SU-DHL-6 (cell line): ENCODE measurements at regions not wholly inside any gene's neighbourhood (a gene's known extent, or its start where the extent isn't known, plus 50 kb on each side); places are given as distances from the start of the nearest gene placed in this dataset.

Experiments
- H2AFZ ChIP-seq: fragments of 200-600 bp; sonication (generic); 2 replicates; pipeline ENCODE4 v1.6.1; 2014; ENCODE audit warnings: low read depth, mild to moderate bottlenecking, moderate library complexity, mixed read lengths, antibody characterized with exemption, low read length; ENCODE audit not compliant: severe bottlenecking
- H3F3A ChIP-seq: fragments of 200-600 bp; shearing (Covaris generic); 2 replicates; pipeline ENCODE4 v1.6.0; 2016; ENCODE audit warnings: antibody characterized with exemption, mild to moderate bottlenecking; ENCODE audit not compliant: insufficient read depth
- H3K27ac ChIP-seq: fragments of 200-600 bp; sonication (generic); 2 replicates; pipeline ENCODE4 v1.5.1; 2016; ENCODE audit warnings: low read depth, mild to moderate bottlenecking, low read length, moderate library complexity, mixed read lengths
- H3K27me3 ChIP-seq: fragments of 200-600 bp; sonication (generic), shearing (Covaris generic); 2 replicates; pipeline ENCODE4 v1.6.0; 2014; ENCODE audit warnings: mild to moderate bottlenecking, low read length
- H3K36me3 ChIP-seq: fragments of 200-600 bp; sonication (generic); 2 replicates; pipeline ENCODE4 v1.6.1; 2014; ENCODE audit warnings: mild to moderate bottlenecking, low read length, mixed read lengths
- H3K4me2 ChIP-seq: fragments of 300-600, 200-600 bp; shearing (Covaris generic), sonication (generic); 2 replicates; pipeline ENCODE4 v1.6.0; 2014; ENCODE audit warnings: low read length, low read depth, mild to moderate bottlenecking; ENCODE audit not compliant: poor library complexity, severe bottlenecking
- H3K4me3 ChIP-seq: fragments of 200-600 bp; sonication (generic); 2 replicates; pipeline ENCODE4 v1.5.1; 2014; ENCODE audit warnings: antibody characterized with exemption, low read length, mild to moderate bottlenecking, mixed read lengths; ENCODE audit not compliant: insufficient read depth, poor library complexity, severe bottlenecking
- H3K79me2 ChIP-seq: fragments of 200-600 bp; sonication (generic); 2 replicates; pipeline ENCODE4 v1.6.1; 2014; ENCODE audit warnings: mild to moderate bottlenecking, low read length, moderate library complexity; ENCODE audit not compliant: insufficient read depth
- H3K9ac ChIP-seq: fragments of 200-600 bp; sonication (generic); 2 replicates; pipeline ENCODE4 v1.7.0; 2014; ENCODE audit warnings: mild to moderate bottlenecking, low read length
- H3K9me2 ChIP-seq: fragments of 200-600 bp; sonication (generic); replicated peaks from 2 replicates; pipeline ENCODE4 v1.6.1; 2014; ENCODE audit warnings: low read length; ENCODE audit not compliant: insufficient read depth
- H3K9me3 ChIP-seq: fragments of 200-600 bp; sonication (generic); 2 replicates; pipeline ENCODE4 v1.6.1; 2014; ENCODE audit warnings: low read length, mixed read lengths; ENCODE audit not compliant: insufficient read depth
- H4K20me1 ChIP-seq: fragments of 200-600 bp; sonication (generic); 2 replicates; pipeline ENCODE4 v1.6.1; 2014; ENCODE audit warnings: low read depth, mild to moderate bottlenecking, antibody characterized with exemption, low read length, moderate library complexity, mixed read lengths
- EZH2phosphoT487 ChIP-seq: fragments of 200-600 bp; sonication (generic), shearing (Covaris generic); conservative IDR thresholded peaks from 2 replicates; pipeline ENCODE4 v1.6.1; 2018; ENCODE audit warnings: mild to moderate bottlenecking, antibody characterized with exemption, low read length, moderate library complexity, mixed read lengths
- TF ChIP-seq, protein P1 (sequence below): fragments of 200-600 bp; sonication (generic); IDR thresholded peaks from one replicate; pipeline ENCODE4 v1.5.1; 2017; ENCODE audit warnings: antibody characterized with exemption, mild to moderate bottlenecking, low read length, moderate library complexity; ENCODE audit not compliant: insufficient read depth, poor library complexity, severe bottlenecking

DNA sequence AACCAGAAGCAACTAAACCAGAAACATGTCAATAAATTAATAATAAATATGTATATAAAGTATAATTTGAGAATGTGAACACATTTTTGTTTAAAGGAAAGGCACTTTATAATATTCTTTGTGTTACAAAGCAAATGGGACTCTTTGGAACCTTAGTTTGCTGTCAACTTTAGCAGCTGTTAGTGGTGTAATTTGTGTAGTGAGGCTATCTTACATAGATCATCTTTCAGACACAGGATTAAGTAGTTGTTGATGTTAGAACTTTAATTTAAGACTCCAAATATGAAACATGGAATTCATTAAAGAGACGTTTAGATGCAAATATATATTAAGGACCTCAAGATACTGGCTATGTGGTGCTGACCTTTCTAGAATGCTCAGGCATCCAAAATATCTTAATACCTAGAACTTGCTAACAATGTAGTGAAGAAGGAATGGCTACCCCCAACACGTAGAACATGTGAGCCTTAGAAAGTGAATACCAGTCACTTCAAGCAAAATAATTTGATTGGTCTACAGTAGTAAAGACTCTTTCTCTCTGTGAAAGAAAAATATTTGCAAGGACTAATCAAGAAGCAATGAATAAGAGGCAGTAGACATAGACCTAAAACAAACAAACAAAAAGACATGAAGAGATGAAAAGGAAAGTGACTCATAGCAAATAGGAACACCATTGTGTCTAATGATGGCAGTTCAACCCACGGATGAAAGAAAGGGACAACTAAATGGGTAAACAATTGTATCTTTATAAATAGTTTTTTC, 811.4 kb downstream of the USP25 start:
- Histone ChIP-seq H4K20me1 (no peaks in the 10 kb centered on the region), H3K9me2 (no peaks in the 10 kb centered on the region), H3K4me2 (no peak overlapping the region), H3K27me3 (no peaks in the 10 kb centered on the region), H2AFZ (no peak overlapping the region), H3K79me2 (no peaks in the 10 kb centered on the region), H3K4me3 (no peak overlapping the region), H3K27ac (no peak overlapping the region), H3F3A (no peaks in the 10 kb centered on the region), H3K9me3 (no peaks in the 10 kb centered on the region), H3K9ac (no peak overlapping the region), H3K36me3 (no peaks in the 10 kb centered on the region)
- TF ChIP-seq EZH2phosphoT487, result no peak
- TF ChIP-seq, protein P1, sequence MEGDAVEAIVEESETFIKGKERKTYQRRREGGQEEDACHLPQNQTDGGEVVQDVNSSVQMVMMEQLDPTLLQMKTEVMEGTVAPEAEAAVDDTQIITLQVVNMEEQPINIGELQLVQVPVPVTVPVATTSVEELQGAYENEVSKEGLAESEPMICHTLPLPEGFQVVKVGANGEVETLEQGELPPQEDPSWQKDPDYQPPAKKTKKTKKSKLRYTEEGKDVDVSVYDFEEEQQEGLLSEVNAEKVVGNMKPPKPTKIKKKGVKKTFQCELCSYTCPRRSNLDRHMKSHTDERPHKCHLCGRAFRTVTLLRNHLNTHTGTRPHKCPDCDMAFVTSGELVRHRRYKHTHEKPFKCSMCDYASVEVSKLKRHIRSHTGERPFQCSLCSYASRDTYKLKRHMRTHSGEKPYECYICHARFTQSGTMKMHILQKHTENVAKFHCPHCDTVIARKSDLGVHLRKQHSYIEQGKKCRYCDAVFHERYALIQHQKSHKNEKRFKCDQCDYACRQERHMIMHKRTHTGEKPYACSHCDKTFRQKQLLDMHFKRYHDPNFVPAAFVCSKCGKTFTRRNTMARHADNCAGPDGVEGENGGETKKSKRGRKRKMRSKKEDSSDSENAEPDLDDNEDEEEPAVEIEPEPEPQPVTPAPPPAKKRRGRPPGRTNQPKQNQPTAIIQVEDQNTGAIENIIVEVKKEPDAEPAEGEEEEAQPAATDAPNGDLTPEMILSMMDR, result no peak

DNA sequence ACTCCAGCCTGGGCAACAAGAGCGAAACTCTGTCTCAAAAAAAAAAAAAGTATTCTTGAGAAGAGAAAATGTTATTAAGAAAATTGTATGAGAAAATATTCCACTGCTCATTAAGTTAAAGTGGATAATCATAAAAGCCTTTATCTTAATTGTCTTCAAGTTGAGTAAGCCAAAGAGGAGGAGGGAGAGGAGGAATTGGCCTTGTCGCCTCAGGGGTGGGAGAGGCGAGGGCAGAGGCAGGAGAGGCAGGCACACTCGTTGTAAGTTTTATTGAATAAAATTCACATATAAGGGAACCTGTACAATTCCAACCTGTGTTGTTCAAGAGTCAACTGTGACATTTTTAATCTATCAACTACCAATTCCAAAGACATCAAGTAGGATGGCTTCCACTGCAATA, 820.3 kb downstream of the USP25 start:
- H3K27me3 ChIP-seq, result no peaks in the 10 kb centered on the region
- H3K9me3 ChIP-seq, result no peaks in the 10 kb centered on the region
- no peak overlapping the region for H3K4me3 ChIP-seq
- TF ChIP-seq EZH2phosphoT487, result no peak
- TF ChIP-seq, protein P1, result no peak
- H3K27ac ChIP-seq, result no peak overlapping the region
- H3K9ac ChIP-seq, result no peak overlapping the region
- H3F3A ChIP-seq, result no peaks in the 10 kb centered on the region
- H3K79me2 ChIP-seq, result no peaks in the 10 kb centered on the region
- H3K36me3 ChIP-seq, result no peaks in the 10 kb centered on the region
- no peaks in the 10 kb centered on the region for H4K20me1 ChIP-seq
- no peak overlapping the region for H3K4me2 ChIP-seq
- H2AFZ ChIP-seq, result no peak overlapping the region
- H3K9me2 ChIP-seq, result no peaks in the 10 kb centered on the region

- Histone ChIP-seq H3F3A (no peaks in the 10 kb centered on the region), H3K79me2 (no peaks in the 10 kb centered on the region), H3K27me3 (no peaks in the 10 kb centered on the region), H3K9me2 (no peaks in the 10 kb centered on the region), H3K36me3 (no peaks in the 10 kb centered on the region), H2AFZ (no peak overlapping the region), H3K9ac (no peak overlapping the region), H4K20me1 (no peaks in the 10 kb centered on the region), H3K4me3 (no peak overlapping the region), H3K27ac (no peak overlapping the region), H3K4me2 (no peak overlapping the region), H3K9me3 (no peaks in the 10 kb centered on the region)
- TF ChIP-seq, protein P1, result no peak
- TF ChIP-seq EZH2phosphoT487, result no peak
Measured at GRCh38 chr21:16550917-16551741, 821.3 kb downstream of the USP25 start.
